ENCODE measurements at regions not wholly inside any gene's neighbourhood (a gene's known extent, or its start where the extent isn't known, plus 50 kb on each side); places are given as distances from the start of the nearest gene placed in this dataset.

GRCh38 chrY:7871304-7871932 is 959.9 kb upstream of the AMELY start:
- Histone ChIP-seq H3K27ac (replicated peaks) (no peak overlapping the region), H3K36me3 (no peaks in the 10 kb centered on the region), H3K4me1 (no peaks in the 10 kb centered on the region), H3K9me3 (replicated peaks) (no peaks in the 10 kb centered on the region), H3K4me3 (no peak overlapping the region), H3K27me3 (ENCODE audit: low read depth) (no peaks in the 10 kb centered on the region)
- intact Hi-C loops (cut with micrococcal nuclease), result no loop called here
- DNase-seq, result no peak
- TF ChIP-seq CTCF (IDR thresholded peaks at IDR 0.05; ENCODE audit: borderline replicate concordance), result no peak

- Histone ChIP-seq H3K36me3 (no peaks in the 10 kb centered on the region), H3K27me3 (ENCODE audit: low read depth) (no peaks in the 10 kb centered on the region), H3K27ac (replicated peaks) (no peak overlapping the region), H3K9me3 (replicated peaks) (no peaks in the 10 kb centered on the region), H3K4me1 (no peaks in the 10 kb centered on the region), H3K4me3 (no peak overlapping the region)
- no peak for TF ChIP-seq CTCF (IDR thresholded peaks at IDR 0.05; ENCODE audit: borderline replicate concordance)
- no peak for DNase-seq
- intact Hi-C loops (cut with micrococcal nuclease), result no loop called here
Measured at GRCh38 chrY:7866976-7867375, 955.4 kb upstream of the AMELY start.

GRCh38 chrY:7860781-7861614 is 949.4 kb upstream of the AMELY start:
- intact Hi-C loops (cut with micrococcal nuclease), result no loop called here
- H3K9me3 ChIP-seq (replicated peaks), result no peaks in the 10 kb centered on the region
- no peak overlapping the region for H3K27ac ChIP-seq (replicated peaks)
- H3K4me1 ChIP-seq, result no peaks in the 10 kb centered on the region
- DNase-seq, result no peak
- no peaks in the 10 kb centered on the region for H3K36me3 ChIP-seq
- TF ChIP-seq CTCF (IDR thresholded peaks at IDR 0.05; ENCODE audit: borderline replicate concordance), result no peak
- no peaks in the 10 kb centered on the region for H3K27me3 ChIP-seq (ENCODE audit: low read depth)
- H3K4me3 ChIP-seq, result no peak overlapping the region

- H3K36me3 ChIP-seq, result no peaks in the 10 kb centered on the region
- intact Hi-C loops (cut with micrococcal nuclease), result no loop called here
- TF ChIP-seq CTCF (IDR thresholded peaks at IDR 0.05; ENCODE audit: borderline replicate concordance), result no peak
- H3K9me3 ChIP-seq (replicated peaks), result no peaks in the 10 kb centered on the region
- no peak overlapping the region for H3K4me3 ChIP-seq
- no peak for DNase-seq
- H3K4me1 ChIP-seq, result no peaks in the 10 kb centered on the region
- no peak overlapping the region for H3K27ac ChIP-seq (replicated peaks)
- no peaks in the 10 kb centered on the region for H3K27me3 ChIP-seq (ENCODE audit: low read depth)
Measured at GRCh38 chrY:7850191-7850590, 938.6 kb upstream of the AMELY start.

- no peak for DNase-seq
- no peaks in the 10 kb centered on the region for H3K9me3 ChIP-seq (replicated peaks)
- H3K27me3 ChIP-seq (ENCODE audit: low read depth), result no peaks in the 10 kb centered on the region
- no peak for TF ChIP-seq CTCF (IDR thresholded peaks at IDR 0.05; ENCODE audit: borderline replicate concordance)
- H3K27ac ChIP-seq (replicated peaks), result no peak overlapping the region
- intact Hi-C loops (cut with micrococcal nuclease), result no loop called here
- H3K4me3 ChIP-seq, result no peak overlapping the region
- H3K4me1 ChIP-seq, result no peaks in the 10 kb centered on the region
- no peaks in the 10 kb centered on the region for H3K36me3 ChIP-seq
Measured at GRCh38 chrY:7845776-7846175, 934.2 kb upstream of the AMELY start.
